ENCODE measurements at regions not wholly inside any gene's neighbourhood (a gene's known extent, or its start where the extent isn't known, plus 50 kb on each side); places are given as distances from the start of the nearest gene placed in this dataset.

GRCh38 chrX:39602195-39602594 is 495.6 kb downstream of the BCOR start:
- no peaks in the 10 kb centered on the region for H3K27me3 ChIP-seq
- H3K27ac ChIP-seq, result no peak overlapping the region
- H3K4me3 ChIP-seq, result no peak overlapping the region
- H3K4me1 ChIP-seq, result peaks cover 0 to 12% (median 8%) of the 10 kb centered on the region in 4 donors
- no peak for DNase-seq
- intact Hi-C loops (cut with DNase I), result no loop called here
- no peaks in the 10 kb centered on the region for H3K36me3 ChIP-seq
- 88 to 89% methylated on average over 4 of the region's 4 CpGs for WGBS, 2 donors
- no peaks in the 10 kb centered on the region for H3K9me3 ChIP-seq
- TF ChIP-seq POLR2A (IDR thresholded peaks at IDR 0.05) (no peak), CTCF (IDR thresholded peaks at IDR 0.05) (no peak), POLR2AphosphoS5 (IDR thresholded peaks at IDR 0.05) (no peak), EP300 (IDR thresholded peaks at IDR 0.05) (no peak)

DNA sequence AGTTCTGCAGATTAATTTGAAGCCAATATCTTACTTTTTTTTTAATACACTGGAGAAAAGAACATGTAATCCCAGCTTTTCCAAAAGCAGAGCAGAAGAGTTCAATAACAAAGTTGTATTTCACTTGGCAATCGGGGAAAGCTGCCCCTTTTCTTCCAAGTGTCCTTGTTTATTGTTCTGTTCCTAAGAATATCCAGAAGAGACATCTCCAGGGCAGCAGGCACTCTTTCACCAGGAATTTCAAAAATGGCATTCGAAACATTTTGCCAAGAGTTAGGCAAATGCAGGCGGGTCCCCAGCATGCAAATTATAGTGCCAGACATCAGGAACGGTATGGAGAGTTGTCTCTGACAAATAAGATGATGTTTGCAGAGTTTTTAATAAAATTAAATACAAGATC is 494.5 kb downstream of the BCOR start:
- TF ChIP-seq EP300 (IDR thresholded peaks at IDR 0.05) (no peak), POLR2A (IDR thresholded peaks at IDR 0.05) (no peak), POLR2AphosphoS5 (IDR thresholded peaks at IDR 0.05) (no peak), CTCF (IDR thresholded peaks at IDR 0.05) (no peak)
- H3K9me3 ChIP-seq, result no peaks in the 10 kb centered on the region
- intact Hi-C loops (cut with DNase I), result no loop called here
- H3K27me3 ChIP-seq, result no peaks in the 10 kb centered on the region
- DNase-seq, result no peak
- peak overlapping the region in 1 of 4 donors; percentile 45 for H3K27ac ChIP-seq
- peaks cover 0 to 12% (median 8%) of the 10 kb centered on the region in 4 donors for H3K4me1 ChIP-seq
- no peak overlapping the region for H3K4me3 ChIP-seq
- 57 to 70% methylated on average over 4 of the region's 4 CpGs for WGBS, 2 donors
- no peaks in the 10 kb centered on the region for H3K36me3 ChIP-seq

GRCh38 chrX:39605183-39605582 is 492.6 kb downstream of the BCOR start:
- WGBS, 2 donors, result 76 to 77% methylated on average over 3 of the region's 3 CpGs
- Histone ChIP-seq H3K4me1 (peaks cover 0 to 12% (median 8%) of the 10 kb centered on the region in 4 donors), H3K36me3 (no peaks in the 10 kb centered on the region), H3K9me3 (no peaks in the 10 kb centered on the region), H3K27me3 (no peaks in the 10 kb centered on the region), H3K27ac (no peak overlapping the region), H3K4me3 (no peak overlapping the region)
- intact Hi-C loops (cut with DNase I), result no loop called here
- no peak for TF ChIP-seq POLR2AphosphoS5 (IDR thresholded peaks at IDR 0.05)
- TF ChIP-seq CTCF (IDR thresholded peaks at IDR 0.05), result no peak
- TF ChIP-seq POLR2A (IDR thresholded peaks at IDR 0.05), result no peak
- no peak for TF ChIP-seq EP300 (IDR thresholded peaks at IDR 0.05)
- DNase-seq, result no peak

GRCh38 chrX:39605866-39606265 is 491.9 kb downstream of the BCOR start:
- H3K9me3 ChIP-seq, result no peaks in the 10 kb centered on the region
- intact Hi-C loops (cut with DNase I), result no loop called here
- H3K4me3 ChIP-seq, result no peak overlapping the region
- TF ChIP-seq EP300 (IDR thresholded peaks at IDR 0.05) (no peak), POLR2A (IDR thresholded peaks at IDR 0.05) (no peak), POLR2AphosphoS5 (IDR thresholded peaks at IDR 0.05) (no peak), CTCF (IDR thresholded peaks at IDR 0.05) (no peak)
- DNase-seq, result no peak
- H3K27ac ChIP-seq, result no peak overlapping the region
- peaks cover 0 to 12% (median 8%) of the 10 kb centered on the region in 4 donors for H3K4me1 ChIP-seq
- WGBS, 2 donors, result 93 to 99% methylated on average over 2 of the region's 2 CpGs
- no peaks in the 10 kb centered on the region for H3K36me3 ChIP-seq
- no peaks in the 10 kb centered on the region for H3K27me3 ChIP-seq

DNA sequence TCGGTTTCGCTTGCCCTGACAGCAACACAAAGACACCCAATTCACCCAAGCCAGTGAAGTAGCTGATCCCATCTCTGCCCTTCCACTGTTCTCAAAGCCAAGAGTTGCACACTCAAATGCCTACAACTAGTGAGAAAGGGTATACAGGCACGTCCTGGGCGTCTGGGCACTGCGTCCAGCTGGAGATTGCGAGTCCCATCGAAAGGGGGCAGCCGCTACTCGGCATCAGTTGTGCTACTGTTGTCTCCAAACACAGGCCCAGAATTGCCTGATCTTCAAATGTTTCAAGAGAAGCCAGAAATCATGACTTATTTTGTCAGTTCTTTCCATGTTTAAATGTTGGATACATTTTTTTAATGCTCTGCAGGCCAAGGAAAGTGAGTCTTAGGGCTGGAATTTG is 487.8 kb downstream of the BCOR start:
- intact Hi-C loops (cut with DNase I), result no loop called here
- TF ChIP-seq CTCF (IDR thresholded peaks at IDR 0.05), result no peak
- TF ChIP-seq POLR2AphosphoS5 (IDR thresholded peaks at IDR 0.05), result no peak
- TF ChIP-seq EP300 (IDR thresholded peaks at IDR 0.05), result no peak
- TF ChIP-seq POLR2A (IDR thresholded peaks at IDR 0.05), result no peak
- H3K9me3 ChIP-seq, result no peaks in the 10 kb centered on the region

More for the DNA sequence above, 487.8 kb downstream of the BCOR start:
- 86 to 87% methylated on average over 9 of the region's 9 CpGs for WGBS, 2 donors
- no peak overlapping the region for H3K4me3 ChIP-seq
- no peak for DNase-seq
- H3K27ac ChIP-seq, result no peak overlapping the region
- H3K4me1 ChIP-seq, result peaks cover 0 to 8% (median 3%) of the 10 kb centered on the region in 4 donors
- no peaks in the 10 kb centered on the region for H3K36me3 ChIP-seq
- no peaks in the 10 kb centered on the region for H3K27me3 ChIP-seq
